Neuron (in vitro differentiated cells): ENCODE measurements at regions not wholly inside any gene's neighbourhood (a gene's known extent, or its start where the extent isn't known, plus 50 kb on each side); places are given as distances from the start of the nearest gene placed in this dataset.

Experiments
- H2AFZ ChIP-seq: one replicate; pipeline ENCODE4 v1.6.1; 2013; ENCODE audit warnings: low read depth, mild to moderate bottlenecking, inconsistent platforms, low read length, moderate library complexity
- H3K27me3 ChIP-seq: one replicate; pipeline ENCODE4 v1.6.1; 2013; ENCODE audit warnings: low read length; ENCODE audit not compliant: insufficient read depth
- H3K36me3 ChIP-seq: one replicate; pipeline ENCODE4 v1.6.1; 2013; ENCODE audit warnings: low read length; ENCODE audit not compliant: insufficient read depth
- H3K4me1 ChIP-seq: one replicate; pipeline ENCODE4 v1.6.1; 2013; ENCODE audit warnings: low read length; ENCODE audit not compliant: insufficient read depth
- H3K4me3 ChIP-seq: 2 replicates; pipeline ENCODE4 v1.5.1; 2013; ENCODE audit warnings: mild to moderate bottlenecking, low read length, moderate library complexity
- H3K9me3 ChIP-seq: one replicate; pipeline ENCODE4 v1.6.1; 2013; ENCODE audit warnings: low read length

GRCh38 chr6:25068866-25069265 is 133.1 kb upstream of the RIPOR2 start:
- no peaks in the 10 kb centered on the region for H3K36me3 ChIP-seq
- H3K4me3 ChIP-seq, result no peak overlapping the region
- H2AFZ ChIP-seq, result no peak overlapping the region
- no peaks in the 10 kb centered on the region for H3K27me3 ChIP-seq
- no peaks in the 10 kb centered on the region for H3K4me1 ChIP-seq
- no peaks in the 10 kb centered on the region for H3K9me3 ChIP-seq

GRCh38 chr6:25070547-25071366 is 135.0 kb upstream of the RIPOR2 start:
- no peaks in the 10 kb centered on the region for H3K36me3 ChIP-seq
- H2AFZ ChIP-seq, result no peak overlapping the region
- H3K4me3 ChIP-seq, result no peak overlapping the region
- no peaks in the 10 kb centered on the region for H3K9me3 ChIP-seq
- no peaks in the 10 kb centered on the region for H3K27me3 ChIP-seq
- H3K4me1 ChIP-seq, result no peaks in the 10 kb centered on the region

DNA sequence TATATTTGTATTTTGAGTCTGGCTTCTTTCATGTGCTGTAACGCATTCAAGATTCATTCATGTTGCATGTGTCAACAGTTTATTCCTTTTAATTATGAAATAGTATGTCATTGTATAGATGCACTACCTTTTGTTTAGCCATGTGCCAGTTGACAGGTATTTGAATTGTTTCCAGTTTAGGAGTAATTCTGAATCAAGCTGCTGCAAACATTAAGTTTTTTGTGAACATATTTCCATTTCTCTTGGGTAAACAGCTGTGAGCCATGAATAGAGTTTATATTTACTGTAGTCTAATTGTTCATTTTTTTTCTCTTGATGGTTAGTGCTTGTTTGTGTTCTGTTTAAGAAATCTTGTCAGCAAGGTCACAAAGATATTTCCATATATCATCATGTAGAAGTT is 142.4 kb upstream of the RIPOR2 start:
- no peaks in the 10 kb centered on the region for H3K27me3 ChIP-seq
- no peaks in the 10 kb centered on the region for H3K4me1 ChIP-seq
- H3K36me3 ChIP-seq, result no peaks in the 10 kb centered on the region
- H2AFZ ChIP-seq, result no peak overlapping the region
- no peak overlapping the region for H3K4me3 ChIP-seq
- H3K9me3 ChIP-seq, result no peaks in the 10 kb centered on the region

DNA sequence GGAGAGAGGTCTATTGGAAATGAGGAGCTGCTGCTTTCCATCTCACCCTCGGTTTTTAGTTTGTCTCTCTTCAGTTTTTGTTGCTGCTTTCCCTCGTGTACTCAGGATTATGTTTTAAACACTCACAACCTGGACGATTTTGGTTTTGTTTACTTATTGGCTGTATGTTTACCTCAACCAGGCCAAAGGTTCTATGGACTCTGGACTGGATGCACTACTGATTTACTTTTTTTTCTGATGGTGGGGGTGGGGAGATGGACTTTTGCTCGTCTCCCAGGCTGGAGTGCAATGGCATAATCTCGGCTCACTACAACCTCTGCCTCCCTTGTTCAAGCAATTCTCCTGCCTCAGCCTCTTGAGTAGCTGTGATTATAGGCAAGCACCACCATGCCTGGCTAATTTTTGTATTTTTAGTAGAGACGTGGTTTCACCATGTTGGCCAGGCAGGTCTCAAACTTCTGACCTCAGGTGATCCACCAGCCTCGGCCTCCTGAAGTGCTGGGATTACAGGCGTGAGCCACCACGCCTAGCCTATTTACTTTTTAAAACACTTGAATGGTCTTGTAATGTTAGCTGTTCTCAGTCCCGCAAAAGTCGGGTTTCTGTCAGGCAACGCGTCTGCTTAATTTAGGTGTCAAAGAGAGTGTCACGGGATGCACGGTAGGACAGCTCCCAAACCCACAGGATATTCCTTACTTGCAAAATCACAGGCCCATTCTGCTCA is 148.2 kb upstream of the RIPOR2 start:
- no peaks in the 10 kb centered on the region for H3K9me3 ChIP-seq

GRCh38 chr6:25084508-25084833 is 148.7 kb upstream of the RIPOR2 start:
- H3K36me3 ChIP-seq, result no peaks in the 10 kb centered on the region
- H3K4me1 ChIP-seq, result no peaks in the 10 kb centered on the region
- no peaks in the 10 kb centered on the region for H3K9me3 ChIP-seq
- H3K27me3 ChIP-seq, result no peaks in the 10 kb centered on the region
- H3K4me3 ChIP-seq, result no peak overlapping the region
- H2AFZ ChIP-seq, result no peak overlapping the region

More for the DNA sequence above, 148.2 kb upstream of the RIPOR2 start:
- H3K27me3 ChIP-seq, result no peaks in the 10 kb centered on the region
- H3K4me3 ChIP-seq, result no peak overlapping the region
- H2AFZ ChIP-seq, result no peak overlapping the region
- H3K36me3 ChIP-seq, result no peaks in the 10 kb centered on the region
- no peaks in the 10 kb centered on the region for H3K4me1 ChIP-seq

DNA sequence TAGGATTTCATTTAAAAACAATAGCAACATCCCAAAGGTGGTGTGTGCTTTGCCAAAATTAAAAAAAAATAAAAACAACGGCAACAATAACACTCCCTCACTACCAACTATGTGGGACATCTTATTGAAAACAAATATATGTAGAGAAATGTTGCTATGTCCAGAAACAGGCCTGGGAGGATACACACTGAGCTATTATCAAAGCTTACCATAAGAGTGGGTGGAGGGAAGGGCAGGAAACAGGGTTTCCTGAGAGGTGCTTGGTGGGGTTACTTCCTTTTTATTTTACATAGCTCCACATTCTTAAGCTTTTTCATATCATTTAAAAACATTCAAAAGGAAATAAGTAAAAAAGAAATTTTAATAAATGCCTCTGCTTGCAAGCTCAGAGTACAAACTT is 150.0 kb upstream of the RIPOR2 start:
- H3K4me1 ChIP-seq, result no peaks in the 10 kb centered on the region
- H3K9me3 ChIP-seq, result no peaks in the 10 kb centered on the region
- H3K27me3 ChIP-seq, result no peaks in the 10 kb centered on the region
- H3K4me3 ChIP-seq, result no peak overlapping the region
- H3K36me3 ChIP-seq, result no peaks in the 10 kb centered on the region
- no peak overlapping the region for H2AFZ ChIP-seq

DNA sequence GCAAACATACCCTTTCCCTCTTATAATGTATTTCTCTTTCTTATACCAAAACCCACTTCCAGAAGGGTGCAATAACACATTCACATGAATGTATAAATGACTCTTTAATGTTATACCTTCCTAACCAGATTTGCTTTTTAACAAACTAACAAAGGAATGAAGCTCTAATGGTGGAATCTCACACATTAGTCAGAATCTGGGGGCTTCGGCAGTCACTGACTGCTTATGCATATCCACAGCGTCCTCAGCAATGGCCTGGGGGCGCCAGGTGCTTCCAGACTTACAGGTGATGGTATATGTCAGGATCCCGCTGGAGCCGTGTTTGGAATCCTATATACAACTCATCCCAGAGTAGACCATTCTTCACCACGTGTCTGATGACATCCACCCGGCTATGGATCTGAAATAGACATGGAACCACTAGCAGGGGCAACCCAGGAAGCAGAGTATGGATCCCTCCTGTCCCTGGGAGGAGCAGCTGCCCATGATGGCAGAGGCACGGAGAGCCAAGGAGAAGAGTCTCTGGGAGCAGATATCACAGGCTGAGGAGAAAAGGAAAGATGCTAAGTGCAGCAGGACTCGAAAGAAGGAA is 150.8 kb upstream of the RIPOR2 start:
- no peaks in the 10 kb centered on the region for H3K9me3 ChIP-seq
- H2AFZ ChIP-seq, result no peak overlapping the region
- H3K27me3 ChIP-seq, result no peaks in the 10 kb centered on the region
- no peaks in the 10 kb centered on the region for H3K4me1 ChIP-seq
- H3K36me3 ChIP-seq, result no peaks in the 10 kb centered on the region
- no peak overlapping the region for H3K4me3 ChIP-seq

GRCh38 chr6:25088513-25088912 is 152.8 kb upstream of the RIPOR2 start:
- no peaks in the 10 kb centered on the region for H3K9me3 ChIP-seq
- no peaks in the 10 kb centered on the region for H3K4me1 ChIP-seq
- no peak overlapping the region for H3K4me3 ChIP-seq
- no peaks in the 10 kb centered on the region for H3K36me3 ChIP-seq
- H2AFZ ChIP-seq, result no peak overlapping the region
- H3K27me3 ChIP-seq, result no peaks in the 10 kb centered on the region

GRCh38 chr6:25089442-25089841 is 153.7 kb upstream of the RIPOR2 start:
- Histone ChIP-seq H3K27me3 (no peaks in the 10 kb centered on the region), H2AFZ (no peak overlapping the region), H3K4me3 (no peak overlapping the region), H3K4me1 (no peaks in the 10 kb centered on the region), H3K36me3 (no peaks in the 10 kb centered on the region), H3K9me3 (no peaks in the 10 kb centered on the region)

DNA sequence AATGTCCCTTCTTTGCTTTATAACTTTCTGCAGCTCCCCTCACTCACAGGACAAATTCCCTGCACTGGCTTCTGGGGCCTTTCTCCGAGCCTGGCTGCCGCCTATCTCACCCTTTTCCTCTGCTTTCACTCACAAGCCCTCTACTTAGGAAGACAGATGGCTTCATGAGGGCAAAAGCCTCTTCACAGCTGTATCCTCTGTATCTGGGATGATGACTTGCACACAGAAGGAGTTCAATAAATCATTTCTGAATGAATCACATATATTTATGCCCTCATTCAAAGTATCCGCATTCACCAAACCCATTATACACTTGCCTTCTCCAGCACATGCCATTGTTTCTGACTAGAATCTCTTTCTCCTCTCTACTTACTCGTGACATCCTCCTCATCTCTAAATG is 159.0 kb upstream of the RIPOR2 start:
- H2AFZ ChIP-seq, result no peak overlapping the region
- no peaks in the 10 kb centered on the region for H3K9me3 ChIP-seq
- peaks cover 10% of the 10 kb centered on the region for H3K27me3 ChIP-seq
- no peak overlapping the region for H3K4me3 ChIP-seq
- H3K4me1 ChIP-seq, result no peaks in the 10 kb centered on the region
- H3K36me3 ChIP-seq, result no peaks in the 10 kb centered on the region

DNA sequence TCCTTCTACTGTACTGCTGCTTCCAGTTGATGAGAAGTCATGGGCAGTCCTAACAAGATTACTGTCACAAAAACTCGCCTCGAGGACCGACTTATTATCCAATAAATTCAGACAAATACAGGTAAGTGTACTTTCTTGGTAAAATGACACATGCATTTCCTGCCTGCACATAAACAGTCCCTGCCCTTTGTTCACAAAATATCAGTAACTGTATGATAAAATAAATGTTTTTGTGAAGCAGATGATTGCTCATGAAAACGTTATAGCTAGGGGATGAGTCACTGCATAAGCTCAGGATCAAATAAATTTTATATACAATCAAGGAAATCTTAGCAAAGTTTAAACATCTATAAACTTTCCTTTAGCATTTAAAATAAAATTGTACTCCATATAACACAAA is 164.5 kb upstream of the RIPOR2 start:
- H3K9me3 ChIP-seq, result no peaks in the 10 kb centered on the region
- no peak overlapping the region for H3K4me3 ChIP-seq

DNA sequence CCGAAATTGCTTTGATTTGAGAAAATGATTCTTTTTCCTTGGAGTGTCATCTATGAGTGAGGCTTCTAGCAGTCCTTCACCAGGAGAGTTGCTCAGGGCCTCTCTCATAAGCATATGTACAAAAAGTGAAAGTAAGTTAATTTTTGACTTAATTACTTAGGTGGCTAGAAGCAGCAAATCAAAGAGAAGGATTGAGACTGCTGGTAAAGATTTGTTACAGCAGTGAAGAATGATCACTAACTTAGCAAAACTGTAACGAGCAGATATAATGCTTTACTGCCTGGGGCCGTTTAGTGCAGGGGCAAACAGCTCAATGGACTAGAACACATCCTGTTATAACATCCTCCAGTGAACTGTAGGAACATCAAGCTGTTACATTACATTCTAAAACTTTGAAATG is 167.8 kb upstream of the RIPOR2 start:
- Histone ChIP-seq H3K4me3 (no peak overlapping the region), H3K4me1 (peaks cover 8% of the 10 kb centered on the region), H3K9me3 (no peaks in the 10 kb centered on the region), H3K36me3 (no peaks in the 10 kb centered on the region), H3K27me3 (no peaks in the 10 kb centered on the region), H2AFZ (no peak overlapping the region)

More for the DNA sequence above, 164.5 kb upstream of the RIPOR2 start:
- Histone ChIP-seq H3K4me1 (no peaks in the 10 kb centered on the region), H3K36me3 (no peaks in the 10 kb centered on the region), H3K27me3 (peaks cover 5% of the 10 kb centered on the region), H2AFZ (no peak overlapping the region)

DNA sequence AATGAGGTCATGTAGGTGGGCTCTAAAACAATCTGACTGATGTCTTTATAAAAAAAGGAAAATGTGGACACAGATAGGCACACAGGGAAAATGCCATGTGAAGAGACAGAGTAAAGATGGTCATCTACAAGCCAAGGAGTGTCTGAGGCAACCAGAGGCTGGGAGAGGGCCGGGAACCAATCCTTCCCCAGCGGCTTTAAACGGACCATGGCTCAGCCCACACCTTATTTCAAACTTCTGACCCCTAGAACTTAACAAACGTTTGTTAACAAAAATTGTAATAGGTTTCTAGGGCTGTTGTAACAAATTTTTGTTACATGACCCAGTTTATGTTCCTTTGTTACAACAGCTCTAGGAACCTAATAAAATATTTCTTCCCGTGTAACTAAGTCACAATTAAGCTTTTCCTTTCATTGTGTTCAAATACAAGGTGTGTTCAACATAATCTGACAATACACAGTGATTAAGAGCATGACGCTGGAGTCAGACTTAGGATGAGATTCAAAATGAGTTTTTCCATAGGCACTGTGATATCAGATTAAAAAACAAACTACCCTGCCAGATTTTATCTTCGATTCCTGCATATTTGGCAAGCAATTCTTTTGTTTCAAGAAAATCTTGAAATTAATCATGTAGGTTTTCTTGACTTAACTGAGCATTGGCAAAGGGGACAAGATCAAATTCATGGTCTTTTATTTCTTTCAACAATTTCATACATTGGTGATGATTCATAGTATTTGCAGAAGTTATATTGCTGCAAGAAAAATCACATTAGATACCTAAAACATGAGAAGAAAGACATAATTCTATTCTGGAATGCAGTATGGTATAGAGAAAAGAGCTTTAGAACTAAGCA is 169.5 kb upstream of the RIPOR2 start:
- Histone ChIP-seq H3K4me1 (peaks cover 8% of the 10 kb centered on the region), H3K27me3 (no peaks in the 10 kb centered on the region), H3K9me3 (no peaks in the 10 kb centered on the region), H2AFZ (no peak overlapping the region), H3K4me3 (no peak overlapping the region), H3K36me3 (no peaks in the 10 kb centered on the region)
